ENCODE measurements at regions not wholly inside any gene's neighbourhood (a gene's known extent, or its start where the extent isn't known, plus 50 kb on each side); places are given as distances from the start of the nearest gene placed in this dataset.

- ATAC-seq = no peak
- TF ChIP-seq SNAI2 (CRISPR knock-in tag; IDR thresholded peaks at IDR 0.05) = no peak
Measured at GRCh38 chr5:30287890-30288289, 905.6 kb upstream of the CDH6 start.

GRCh38 chr5:30279237-30279636 is 914.2 kb upstream of the CDH6 start:
- TF ChIP-seq TOX (CRISPR knock-in tag; IDR thresholded peaks at IDR 0.05; ENCODE audit: borderline replicate concordance) = no peak
- no peak for TF ChIP-seq RARB (CRISPR knock-in tag; IDR thresholded peaks at IDR 0.05)
- no peak for TF ChIP-seq CSDC2 (CRISPR knock-in tag; IDR thresholded peaks at IDR 0.05)
- no peak for TF ChIP-seq SNAI2 (CRISPR knock-in tag; IDR thresholded peaks at IDR 0.05)
- ATAC-seq = peak; percentile 48; the same call in 1 of the 3 replicates

- no peak for ATAC-seq
- TF ChIP-seq CSDC2 (CRISPR knock-in tag; IDR thresholded peaks at IDR 0.05) (no peak), GLIS3 (CRISPR knock-in tag; IDR thresholded peaks at IDR 0.05) (no peak), PATZ1 (CRISPR knock-in tag; IDR thresholded peaks at IDR 0.05; ENCODE audit: borderline replicate concordance) (no peak), OSR1 (CRISPR knock-in tag; IDR thresholded peaks at IDR 0.05) (no peak), ZFP30 (CRISPR knock-in tag; IDR thresholded peaks at IDR 0.05) (no peak), ISL1 (CRISPR knock-in tag; IDR thresholded peaks at IDR 0.05) (no peak), ZNF8 (CRISPR knock-in tag; IDR thresholded peaks at IDR 0.05) (no peak), BACH2 (CRISPR knock-in tag; IDR thresholded peaks at IDR 0.05; ENCODE audit: borderline replicate concordance) (no peak), ZFP3 (CRISPR knock-in tag; IDR thresholded peaks at IDR 0.05) (no peak), ZNF70 (CRISPR knock-in tag; IDR thresholded peaks at IDR 0.05) (no peak)
Measured at GRCh38 chr5:30267026-30267425, 926.5 kb upstream of the CDH6 start.

- TF ChIP-seq ZNF8 (CRISPR knock-in tag; IDR thresholded peaks at IDR 0.05) (no peak), CREB5 (CRISPR knock-in tag; IDR thresholded peaks at IDR 0.05; ENCODE audit: low read depth) (no peak), ARNTL (CRISPR knock-in tag; IDR thresholded peaks at IDR 0.05; ENCODE audit: borderline replicate concordance, low read depth) (no peak), CSRNP3 (CRISPR knock-in tag; IDR thresholded peaks at IDR 0.05) (no peak), BACH2 (CRISPR knock-in tag; IDR thresholded peaks at IDR 0.05; ENCODE audit: borderline replicate concordance) (no peak), TSHZ2 (CRISPR knock-in tag; IDR thresholded peaks at IDR 0.05) (no peak), SNAI2 (CRISPR knock-in tag; IDR thresholded peaks at IDR 0.05) (no peak), OSR1 (CRISPR knock-in tag; IDR thresholded peaks at IDR 0.05) (no peak), ZC3H10 (CRISPR knock-in tag; IDR thresholded peaks at IDR 0.05) (no peak), ZNF70 (CRISPR knock-in tag; IDR thresholded peaks at IDR 0.05) (no peak), TCF4 (CRISPR knock-in tag; IDR thresholded peaks at IDR 0.05; ENCODE audit: borderline replicate concordance) (no peak)
- no peak for ATAC-seq
Measured at GRCh38 chr5:30239331-30240022, 954.0 kb upstream of the CDH6 start.

GRCh38 chr5:30237189-30237588 is 956.3 kb upstream of the CDH6 start:
- no peak for TF ChIP-seq RARB (CRISPR knock-in tag; IDR thresholded peaks at IDR 0.05)
- TF ChIP-seq PPARA (CRISPR knock-in tag; IDR thresholded peaks at IDR 0.05; ENCODE audit: borderline replicate concordance) = no peak
- no peak for TF ChIP-seq ZFP30 (CRISPR knock-in tag; IDR thresholded peaks at IDR 0.05)
- TF ChIP-seq POU6F1 (CRISPR knock-in tag; IDR thresholded peaks at IDR 0.05; ENCODE audit: borderline replicate concordance, low read depth) = no peak
- TF ChIP-seq BACH2 (CRISPR knock-in tag; IDR thresholded peaks at IDR 0.05; ENCODE audit: borderline replicate concordance) = no peak
- TF ChIP-seq SNAI2 (CRISPR knock-in tag; IDR thresholded peaks at IDR 0.05) = no peak
- no peak for TF ChIP-seq CSDC2 (CRISPR knock-in tag; IDR thresholded peaks at IDR 0.05)
- no peak for TF ChIP-seq ZFP3 (CRISPR knock-in tag; IDR thresholded peaks at IDR 0.05)
- no peak for TF ChIP-seq OSR1 (CRISPR knock-in tag; IDR thresholded peaks at IDR 0.05)
- no peak for TF ChIP-seq ISL1 (CRISPR knock-in tag; IDR thresholded peaks at IDR 0.05)
- TF ChIP-seq ZNF8 (CRISPR knock-in tag; IDR thresholded peaks at IDR 0.05) = no peak
- TF ChIP-seq TSHZ2 (CRISPR knock-in tag; IDR thresholded peaks at IDR 0.05) = no peak
- no peak for TF ChIP-seq ARNTL (CRISPR knock-in tag; IDR thresholded peaks at IDR 0.05; ENCODE audit: borderline replicate concordance, low read depth)
- TF ChIP-seq ZNF70 (CRISPR knock-in tag; IDR thresholded peaks at IDR 0.05) = no peak
- ATAC-seq = no peak

All from SK-N-SH treated with all-trans-retinoic acid at 6 μM for 48 hours (cell line).